ENCODE measurements at regions not wholly inside any gene's neighbourhood (a gene's known extent, or its start where the extent isn't known, plus 50 kb on each side); places are given as distances from the start of the nearest gene placed in this dataset.

DNA sequence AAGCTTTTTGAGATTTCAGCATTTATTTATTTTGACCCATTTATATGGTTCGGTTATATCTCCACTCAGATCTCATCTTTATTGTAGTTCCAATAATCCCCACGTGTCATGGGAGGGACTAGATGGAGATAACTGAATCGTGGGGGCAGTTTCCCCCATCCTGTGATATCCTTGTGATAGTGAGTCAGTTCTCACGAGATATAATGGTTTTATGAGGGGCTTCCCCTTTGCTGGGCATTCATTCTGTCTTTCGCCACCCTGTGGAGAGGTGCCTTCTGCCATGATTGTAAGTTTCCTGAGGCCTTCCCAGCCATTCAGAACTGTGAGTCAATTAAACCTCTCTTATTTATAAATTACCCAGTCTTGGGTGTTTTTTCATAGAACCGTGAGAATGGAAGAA is 96.5 kb upstream of the PCSK1 start (continued):
- no peak for TF ChIP-seq POLR2A (IDR thresholded peaks at IDR 0.05; ENCODE audit: control extremely low read depth in 1 of 2, low read depth in 2 of 2, low read length in 2 of 2)
- no peak for TF ChIP-seq POLR2AphosphoS5 (IDR thresholded peaks at IDR 0.05; ENCODE audit: low read depth, low read length)
- no peak for TF ChIP-seq SP4 (IDR thresholded peaks at IDR 0.05; ENCODE audit: low read length)
- no peak for TF ChIP-seq CREB1 (IDR thresholded peaks at IDR 0.05)

Data from H1 (cell line).